ENCODE measurements at regions not wholly inside any gene's neighbourhood (a gene's known extent, or its start where the extent isn't known, plus 50 kb on each side); places are given as distances from the start of the nearest gene placed in this dataset.

GRCh38 chr2:12421046-12421445 lies 295.7 kb upstream of the TRIB2 start:
- H3K4me3 ChIP-seq = no peak overlapping the region
- no peaks in the 10 kb centered on the region for H3K27me3 ChIP-seq
- no peaks in the 10 kb centered on the region for H3K4me1 ChIP-seq
- no peaks in the 10 kb centered on the region for H3K9me3 ChIP-seq
- no peak for DNase-seq
- intact Hi-C loops (cut with DNase I; ENCODE audit: low total_unique reads) = no loop called here
- H3K36me3 ChIP-seq (ENCODE audit: low read depth, missing control alignments) = no peaks in the 10 kb centered on the region
- H3K27ac ChIP-seq = no peak overlapping the region
- TF ChIP-seq CTCF (IDR thresholded peaks at IDR 0.05) = no peak
- TF ChIP-seq POLR2A (IDR thresholded peaks at IDR 0.05) = no peak
- 57 to 83% methylated on average over 3 of the region's 3 CpGs for WGBS, 2 donors

GRCh38 chr2:12424219-12424618 lies 292.5 kb upstream of the TRIB2 start:
- peak; percentile 21 for DNase-seq
- H3K27me3 ChIP-seq = no peaks in the 10 kb centered on the region
- no peaks in the 10 kb centered on the region for H3K4me1 ChIP-seq
- H3K9me3 ChIP-seq = no peaks in the 10 kb centered on the region
- no peak for TF ChIP-seq CTCF (IDR thresholded peaks at IDR 0.05)
- TF ChIP-seq POLR2A (IDR thresholded peaks at IDR 0.05) = no peak
- 39 to 45% methylated on average over 2 of the region's 2 CpGs for WGBS, 2 donors
- no peak overlapping the region for H3K27ac ChIP-seq
- intact Hi-C loops (cut with DNase I; ENCODE audit: low total_unique reads) = no loop called here
- H3K4me3 ChIP-seq = no peak overlapping the region
- H3K36me3 ChIP-seq (ENCODE audit: low read depth, missing control alignments) = no peaks in the 10 kb centered on the region

- TF ChIP-seq CTCF (IDR thresholded peaks at IDR 0.05) = no peak
- TF ChIP-seq POLR2A (IDR thresholded peaks at IDR 0.05) = no peak
- Histone ChIP-seq H3K4me1 (no peaks in the 10 kb centered on the region), H3K9me3 (no peaks in the 10 kb centered on the region), H3K27me3 (no peaks in the 10 kb centered on the region), H3K27ac (peak overlapping the region in 1 of 2 donors; percentile 41), H3K36me3 (ENCODE audit: low read depth, missing control alignments) (no peaks in the 10 kb centered on the region), H3K4me3 (no peak overlapping the region)
- 37 to 68% methylated on average over 3 of the region's 3 CpGs for WGBS, 2 donors
- peak; percentile 95 for DNase-seq
- intact Hi-C loops (cut with DNase I; ENCODE audit: low total_unique reads) = no loop called here
Measured at GRCh38 chr2:12424809-12425208, 291.9 kb upstream of the TRIB2 start.

- no peaks in the 10 kb centered on the region for H3K36me3 ChIP-seq (ENCODE audit: low read depth, missing control alignments)
- no peak overlapping the region for H3K4me3 ChIP-seq
- H3K27me3 ChIP-seq = no peaks in the 10 kb centered on the region
- TF ChIP-seq CTCF (IDR thresholded peaks at IDR 0.05) (no peak), POLR2A (IDR thresholded peaks at IDR 0.05) (no peak)
- intact Hi-C loops (cut with DNase I; ENCODE audit: low total_unique reads) = no loop called here
- no peak overlapping the region for H3K27ac ChIP-seq
- no peaks in the 10 kb centered on the region for H3K9me3 ChIP-seq
- WGBS, 2 donors = 79 to 83% methylated on average over 5 of the region's 5 CpGs
- no peaks in the 10 kb centered on the region for H3K4me1 ChIP-seq
- no peak for DNase-seq
Measured at GRCh38 chr2:12428324-12428723, 288.4 kb upstream of the TRIB2 start.

- 64 to 68% methylated on average over 1 of the region's 1 CpG for WGBS, 2 donors
- no peak overlapping the region for H3K4me3 ChIP-seq
- intact Hi-C loops (cut with DNase I; ENCODE audit: low total_unique reads) = no loop called here
- no peak for TF ChIP-seq CTCF (IDR thresholded peaks at IDR 0.05)
- TF ChIP-seq POLR2A (IDR thresholded peaks at IDR 0.05) = no peak
- DNase-seq = no peak
- no peaks in the 10 kb centered on the region for H3K27me3 ChIP-seq
- H3K27ac ChIP-seq = no peak overlapping the region
- no peaks in the 10 kb centered on the region for H3K36me3 ChIP-seq (ENCODE audit: low read depth, missing control alignments)
- H3K9me3 ChIP-seq = no peaks in the 10 kb centered on the region
- no peaks in the 10 kb centered on the region for H3K4me1 ChIP-seq
Measured at GRCh38 chr2:12428786-12429185, 287.9 kb upstream of the TRIB2 start.
